Breast epithelium (tissue), 4 donors: ENCODE measurements at regions not wholly inside any gene's neighbourhood (a gene's known extent, or its start where the extent isn't known, plus 50 kb on each side); places are given as distances from the start of the nearest gene placed in this dataset.
"Not testable (repeated sequence)": the region's sequence is repeated elsewhere in the genome, so short reads cannot be mapped to it uniquely, and the experiment has no call there.

Experiments used
- DNase-seq, 2 donors: peaks; one replicate each; pipeline ENCODE4 v3.0.0-alpha.2; 2019; ENCODE audit warnings: low spot score in 2 of 2
- H3K27ac ChIP-seq, 2 donors: fragments of 200-600 bp; sonication (generic) in 1 of 2; one replicate each; pipeline ENCODE4 v1.5.1; 2016 to 2019; ENCODE audit warnings: mild to moderate bottlenecking in 1 of 2
- H3K27me3 ChIP-seq, 2 donors: fragments of 200-600 bp; sonication (generic) in 1 of 2; one replicate each; pipeline versions ENCODE4 v1.5.1 to v1.6.0; 2017 to 2019; ENCODE audit warnings: control low read depth in 1 of 2, mild to moderate bottlenecking in 1 of 2
- H3K36me3 ChIP-seq: fragments of 200-600 bp; one replicate; pipeline ENCODE4 v1.5.1; 2019
- H3K4me1 ChIP-seq, 2 donors: fragments of 200-600 bp; sonication (generic); one replicate each; pipeline ENCODE4 v1.5.1; 2016 to 2019; ENCODE audit warnings: control low read depth in 1 of 2
- H3K4me3 ChIP-seq, 3 donors: fragments of 200-600 bp; sonication (generic); 1 replicate in 2 of 3; 2 replicates in 1 of 3; pipeline ENCODE4 v1.5.1; 2016 to 2019; ENCODE audit warnings: mild to moderate bottlenecking in 3 of 3, moderate library complexity in 2 of 3
- H3K9me3 ChIP-seq, 2 donors: fragments of 200-600 bp; sonication (generic) in 1 of 2; one replicate each; pipeline ENCODE4 v1.5.1; 2016 to 2019; ENCODE audit warnings: control low read depth in 1 of 2
- POLR2A ChIP-seq: fragments of 450-650 bp; IDR thresholded peaks from one replicate; pipeline ENCODE4 v1.6.1; 2016; ENCODE audit warnings: antibody characterized with exemption, mild to moderate bottlenecking, moderate library complexity
- POLR2AphosphoS5 ChIP-seq, 3 donors: sonication (generic); formaldehyde crosslinking; IDR thresholded peaks; one replicate each; pipeline ENCODE4 v1.6.1; 2017; ENCODE audit warnings: antibody characterized with exemption in 3 of 3
- intact Hi-C: fragments of 100-400 bp; cut with DNase I; formaldehyde crosslinking; loops from one replicate; pipeline ENCODE4 v1.15.1; 2023; ENCODE audit warnings: low total_unique reads
- TF ChIP-seq, protein P1 (sequence below), 3 donors: fragments of 450-650 bp; IDR thresholded peaks; one replicate each; pipeline ENCODE4 v1.5.1; 2016 to 2017; ENCODE audit warnings: antibody characterized with exemption in 3 of 3, mild to moderate bottlenecking in 3 of 3, moderate library complexity in 3 of 3

GRCh38 chr18:43341014-43341413, 63.7 kb upstream of the SYT4 start:
- Histone ChIP-seq H3K4me3 (no peak overlapping the region), H3K27ac (no peak overlapping the region), H3K36me3 (no peaks in the 10 kb centered on the region), H3K9me3 (peaks cover 0 to 11% of the 10 kb centered on the region in 2 donors), H3K27me3 (no peaks in the 10 kb centered on the region), H3K4me1 (no peaks in the 10 kb centered on the region)
- TF ChIP-seq, protein P1, sequence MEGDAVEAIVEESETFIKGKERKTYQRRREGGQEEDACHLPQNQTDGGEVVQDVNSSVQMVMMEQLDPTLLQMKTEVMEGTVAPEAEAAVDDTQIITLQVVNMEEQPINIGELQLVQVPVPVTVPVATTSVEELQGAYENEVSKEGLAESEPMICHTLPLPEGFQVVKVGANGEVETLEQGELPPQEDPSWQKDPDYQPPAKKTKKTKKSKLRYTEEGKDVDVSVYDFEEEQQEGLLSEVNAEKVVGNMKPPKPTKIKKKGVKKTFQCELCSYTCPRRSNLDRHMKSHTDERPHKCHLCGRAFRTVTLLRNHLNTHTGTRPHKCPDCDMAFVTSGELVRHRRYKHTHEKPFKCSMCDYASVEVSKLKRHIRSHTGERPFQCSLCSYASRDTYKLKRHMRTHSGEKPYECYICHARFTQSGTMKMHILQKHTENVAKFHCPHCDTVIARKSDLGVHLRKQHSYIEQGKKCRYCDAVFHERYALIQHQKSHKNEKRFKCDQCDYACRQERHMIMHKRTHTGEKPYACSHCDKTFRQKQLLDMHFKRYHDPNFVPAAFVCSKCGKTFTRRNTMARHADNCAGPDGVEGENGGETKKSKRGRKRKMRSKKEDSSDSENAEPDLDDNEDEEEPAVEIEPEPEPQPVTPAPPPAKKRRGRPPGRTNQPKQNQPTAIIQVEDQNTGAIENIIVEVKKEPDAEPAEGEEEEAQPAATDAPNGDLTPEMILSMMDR (IDR thresholded peaks at IDR 0.05): no peak
- no peak for TF ChIP-seq POLR2A
- TF ChIP-seq POLR2AphosphoS5 (IDR thresholded peaks at IDR 0.05): no peak
- intact Hi-C loops: loop anchor here (5.0 kb wide), 1 partner anchor 1234 kb away; no protein-coding TSS in a partner anchor
- no peak for DNase-seq

- no peaks in the 10 kb centered on the region for H3K36me3 ChIP-seq
- TF ChIP-seq POLR2AphosphoS5 (IDR thresholded peaks at IDR 0.05) (no peak), POLR2A (no peak)
- TF ChIP-seq, protein P1 (IDR thresholded peaks at IDR 0.05): no peak
- intact Hi-C loops: no loop called here
- H3K9me3 ChIP-seq: no peaks in the 10 kb centered on the region
- DNase-seq: no peak
- no peak overlapping the region for H3K4me3 ChIP-seq
- no peaks in the 10 kb centered on the region for H3K4me1 ChIP-seq
- no peak overlapping the region for H3K27ac ChIP-seq
- H3K27me3 ChIP-seq: no peaks in the 10 kb centered on the region
Observed at GRCh38 chr18:43350176-43350575, 72.9 kb upstream of the SYT4 start.

DNA sequence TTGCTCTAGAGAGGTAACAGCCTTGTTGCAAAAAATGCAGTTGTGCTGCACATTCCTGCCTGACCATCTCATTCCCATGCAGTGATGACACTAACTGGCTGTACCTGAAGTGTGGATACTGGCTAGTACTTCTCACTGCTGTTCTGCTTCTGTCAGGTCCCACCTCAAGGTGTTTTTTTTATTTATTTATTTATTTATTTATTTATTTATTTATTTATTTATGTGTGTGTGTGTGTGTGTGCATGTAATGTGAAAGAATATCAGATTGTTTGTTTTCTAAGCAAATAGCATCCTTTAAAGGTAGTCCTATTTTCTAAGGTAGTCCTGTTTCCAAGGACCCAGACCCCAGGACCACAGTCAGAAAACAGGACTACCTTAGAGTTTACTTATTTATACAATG, 87.2 kb upstream of the SYT4 start:
- Histone ChIP-seq H3K9me3 (no peaks in the 10 kb centered on the region), H3K36me3 (no peaks in the 10 kb centered on the region), H3K27me3 (no peaks in the 10 kb centered on the region), H3K4me1 (no peaks in the 10 kb centered on the region), H3K27ac (no peak overlapping the region), H3K4me3 (no peak overlapping the region)
- DNase-seq: no peak
- intact Hi-C loops: no loop called here
- TF ChIP-seq POLR2AphosphoS5 (IDR thresholded peaks at IDR 0.05) (no peak), POLR2A (no peak)
- TF ChIP-seq, protein P1 (IDR thresholded peaks at IDR 0.05): no peak

DNA sequence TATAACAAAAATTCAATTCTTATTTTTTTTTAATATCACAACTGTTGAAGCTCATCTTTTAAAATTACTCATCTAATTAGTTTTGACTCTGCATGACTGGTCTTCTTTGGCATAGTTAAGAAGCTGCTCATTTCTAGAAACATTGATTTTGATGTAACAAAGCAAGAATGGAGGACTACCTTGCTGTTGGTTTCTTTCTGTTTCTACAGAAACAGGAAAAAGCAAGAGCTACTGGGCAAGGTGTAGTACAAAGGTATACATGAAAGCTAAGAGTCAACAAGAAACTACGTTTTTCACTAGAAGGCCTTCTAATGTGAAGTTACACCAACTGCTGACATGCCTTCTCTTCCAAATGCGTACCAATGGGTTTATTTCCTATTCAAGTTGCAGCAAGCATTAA, 90.6 kb upstream of the SYT4 start:
- H3K4me1 ChIP-seq: no peaks in the 10 kb centered on the region
- DNase-seq: no peak
- no peaks in the 10 kb centered on the region for H3K27me3 ChIP-seq
- H3K27ac ChIP-seq: no peak overlapping the region
- TF ChIP-seq, protein P1 (IDR thresholded peaks at IDR 0.05): no peak
- TF ChIP-seq POLR2A: no peak
- TF ChIP-seq POLR2AphosphoS5 (IDR thresholded peaks at IDR 0.05): no peak
- no peak overlapping the region for H3K4me3 ChIP-seq
- no peaks in the 10 kb centered on the region for H3K36me3 ChIP-seq
- intact Hi-C loops: no loop called here
- H3K9me3 ChIP-seq: no peaks in the 10 kb centered on the region

DNA sequence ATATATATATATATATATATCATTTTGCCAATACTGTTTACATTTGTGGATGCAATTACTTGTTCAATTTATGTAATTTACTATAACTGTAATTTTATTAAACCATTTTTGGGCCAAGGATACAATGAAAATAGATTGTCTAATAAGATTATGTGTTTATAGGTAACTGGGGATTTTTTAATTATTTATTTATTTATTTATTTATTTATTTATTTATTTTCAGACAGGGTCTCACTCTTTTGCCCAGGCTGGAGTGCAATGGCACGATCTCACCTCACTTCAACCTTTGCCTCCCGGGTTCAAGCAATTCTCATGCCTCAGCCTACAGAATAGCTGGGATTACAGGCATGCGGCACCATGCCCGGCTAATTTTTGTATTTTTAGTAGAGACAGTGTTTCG, 92.0 kb upstream of the SYT4 start:
- H3K4me3 ChIP-seq, H3K36me3 ChIP-seq, intact Hi-C loops, DNase-seq, H3K27me3 ChIP-seq, H3K4me1 ChIP-seq, H3K9me3 ChIP-seq, H3K27ac ChIP-seq: not testable (repeated sequence)

DNA sequence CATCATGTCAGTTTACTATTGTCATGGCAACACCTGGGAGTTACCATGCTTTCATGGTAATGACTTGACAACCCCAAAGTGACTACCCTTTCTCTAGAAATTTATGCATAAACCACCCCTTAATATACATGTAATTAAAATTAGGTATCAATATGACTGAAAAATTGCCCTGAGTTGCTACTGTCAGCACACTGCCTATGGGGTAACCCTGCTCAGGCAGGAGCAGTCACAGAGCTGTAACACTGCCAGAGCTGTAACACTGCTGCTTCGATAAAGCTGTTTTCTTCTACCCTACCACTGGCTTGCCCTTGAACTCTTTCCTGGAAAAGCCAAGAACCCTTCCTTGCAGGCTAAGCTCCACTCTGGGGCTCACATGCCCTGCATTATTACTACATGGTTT, 95.5 kb upstream of the SYT4 start:
- TF ChIP-seq POLR2AphosphoS5 (IDR thresholded peaks at IDR 0.05) (no peak), POLR2A (no peak)
- TF ChIP-seq, protein P1 (IDR thresholded peaks at IDR 0.05): no peak
- Histone ChIP-seq H3K4me1 (no peaks in the 10 kb centered on the region), H3K9me3 (no peaks in the 10 kb centered on the region), H3K36me3 (no peaks in the 10 kb centered on the region), H3K27ac (no peak overlapping the region), H3K27me3 (no peaks in the 10 kb centered on the region), H3K4me3 (no peak overlapping the region)
- intact Hi-C loops: no loop called here
- no peak for DNase-seq
